Smooth muscle cell (in vitro differentiated cells): ENCODE measurements at regions not wholly inside any gene's neighbourhood (a gene's known extent, or its start where the extent isn't known, plus 50 kb on each side); places are given as distances from the start of the nearest gene placed in this dataset.

Source experiments
- DNase-seq: peaks from one replicate; lab custom pipeline; 2025; ENCODE audit not compliant: unreplicated experiment; lab: John Stamatoyannopoulos, UW
- H2AFZ ChIP-seq: fragments of 200-600 bp; sonication (generic); 2 replicates; pipeline ENCODE4 v1.6.0; 2016; ENCODE audit warnings: antibody characterized with exemption, low read depth, mild to moderate bottlenecking
- H3F3A ChIP-seq: fragments of 200-600 bp; sonication (generic); 2 replicates; pipeline ENCODE4 v1.6.0; 2017; ENCODE audit warnings: antibody characterized with exemption, low read depth
- H3K27ac ChIP-seq: fragments of 200-600 bp; sonication (generic); 2 replicates; pipeline ENCODE4 v1.5.1; 2016; ENCODE audit warnings: low read depth, mild to moderate bottlenecking
- H3K27me3 ChIP-seq: fragments of 200-600 bp; sonication (generic); 2 replicates; pipeline ENCODE4 v1.6.1; 2016; ENCODE audit warnings: low read depth, mild to moderate bottlenecking
- H3K36me3 ChIP-seq: fragments of 200-600 bp; sonication (generic); 2 replicates; pipeline ENCODE4 v1.5.1; 2016; ENCODE audit warnings: low read depth
- H3K4me1 ChIP-seq: fragments of 200-600 bp; sonication (generic); 2 replicates; pipeline ENCODE4 v1.5.1; 2016; ENCODE audit warnings: low read depth
- H3K4me2 ChIP-seq: fragments of 200-600 bp; sonication (generic); 2 replicates; pipeline ENCODE4 v1.6.0; 2016; ENCODE audit warnings: mild to moderate bottlenecking
- H3K4me3 ChIP-seq: fragments of 200-600 bp; sonication (generic); 2 replicates; pipeline ENCODE4 v1.5.1; 2016; ENCODE audit warnings: mild to moderate bottlenecking
- H3K79me2 ChIP-seq: fragments of 200-600 bp; sonication (generic); 2 replicates; pipeline ENCODE4 v1.6.0; 2016; ENCODE audit warnings: low read depth, mild to moderate bottlenecking
- H3K9ac ChIP-seq: fragments of 200-600 bp; sonication (generic); 2 replicates; pipeline ENCODE4 v1.6.0; 2016; ENCODE audit warnings: low read depth
- H3K9me3 ChIP-seq: fragments of 200-600 bp; sonication (generic); replicated peaks from 2 replicates; pipeline ENCODE4 v1.5.1; 2016; ENCODE audit warnings: low read depth
- H4K20me1 ChIP-seq: fragments of 200-600 bp; sonication (generic); 2 replicates; pipeline ENCODE4 v1.6.0; 2016; ENCODE audit warnings: low read depth
- CTCF ChIP-seq: fragments of 200-600 bp; sonication (generic); IDR thresholded peaks from 2 replicates; pipeline ENCODE4 v1.5.1; 2017; ENCODE audit warnings: borderline replicate concordance, mild to moderate bottlenecking, antibody characterized with exemption; ENCODE audit not compliant: insufficient read depth, poor library complexity, severe bottlenecking
- WGBS: methylation state at CpG from one replicate; pipeline ENCODE4 v1.1.7; 2016; ENCODE audit warnings: low lambda C conversion rate; 5-methylcytosine and 5-hydroxymethylcytosine counted together

- Histone ChIP-seq H3K36me3 (no peaks in the 10 kb centered on the region), H2AFZ (no peak overlapping the region), H3K79me2 (no peaks in the 10 kb centered on the region), H3K27me3 (no peaks in the 10 kb centered on the region), H3K4me2 (no peak overlapping the region), H3K9me3 (no peaks in the 10 kb centered on the region), H3K4me3 (no peak overlapping the region), H3F3A (no peaks in the 10 kb centered on the region), H3K4me1 (no peaks in the 10 kb centered on the region), H3K9ac (no peak overlapping the region), H4K20me1 (no peaks in the 10 kb centered on the region), H3K27ac (no peak overlapping the region)
- DNase-seq: no peak
- 96% methylated on average over 26 of the region's 26 CpGs for WGBS
- no peak for TF ChIP-seq CTCF
Measured at GRCh38 chr11:71094296-71095077, 157.9 kb downstream of the SHANK2 start.

- no peaks in the 10 kb centered on the region for H4K20me1 ChIP-seq
- H3K27ac ChIP-seq: no peak overlapping the region
- no peaks in the 10 kb centered on the region for H3K27me3 ChIP-seq
- H3K4me3 ChIP-seq: no peak overlapping the region
- no peaks in the 10 kb centered on the region for H3K9me3 ChIP-seq
- H3K79me2 ChIP-seq: no peaks in the 10 kb centered on the region
- no peak overlapping the region for H2AFZ ChIP-seq
- H3K36me3 ChIP-seq: no peaks in the 10 kb centered on the region
- WGBS: 96% methylated on average over 13 of the region's 14 CpGs
- H3K4me1 ChIP-seq: no peaks in the 10 kb centered on the region
- no peak for TF ChIP-seq CTCF
- no peak overlapping the region for H3K4me2 ChIP-seq
- no peak overlapping the region for H3K9ac ChIP-seq
- no peaks in the 10 kb centered on the region for H3F3A ChIP-seq
- DNase-seq: no peak
Measured at GRCh38 chr11:71093783-71094182, 158.6 kb downstream of the SHANK2 start.

- H3K4me2 ChIP-seq: no peak overlapping the region
- DNase-seq: no peak
- no peak for TF ChIP-seq CTCF
- no peaks in the 10 kb centered on the region for H3K79me2 ChIP-seq
- no peak overlapping the region for H3K4me3 ChIP-seq
- H2AFZ ChIP-seq: no peak overlapping the region
- no peak overlapping the region for H3K9ac ChIP-seq
- no peaks in the 10 kb centered on the region for H3K9me3 ChIP-seq
- no peaks in the 10 kb centered on the region for H3F3A ChIP-seq
- no peaks in the 10 kb centered on the region for H3K27me3 ChIP-seq
- H3K4me1 ChIP-seq: no peaks in the 10 kb centered on the region
- 88% methylated on average over 11 of the region's 11 CpGs for WGBS
- H4K20me1 ChIP-seq: no peaks in the 10 kb centered on the region
- no peaks in the 10 kb centered on the region for H3K36me3 ChIP-seq
- no peak overlapping the region for H3K27ac ChIP-seq
Measured at GRCh38 chr11:71091506-71092265, 160.7 kb downstream of the SHANK2 start.
